ENCODE measurements at regions not wholly inside any gene's neighbourhood (a gene's known extent, or its start where the extent isn't known, plus 50 kb on each side); places are given as distances from the start of the nearest gene placed in this dataset.

DNA sequence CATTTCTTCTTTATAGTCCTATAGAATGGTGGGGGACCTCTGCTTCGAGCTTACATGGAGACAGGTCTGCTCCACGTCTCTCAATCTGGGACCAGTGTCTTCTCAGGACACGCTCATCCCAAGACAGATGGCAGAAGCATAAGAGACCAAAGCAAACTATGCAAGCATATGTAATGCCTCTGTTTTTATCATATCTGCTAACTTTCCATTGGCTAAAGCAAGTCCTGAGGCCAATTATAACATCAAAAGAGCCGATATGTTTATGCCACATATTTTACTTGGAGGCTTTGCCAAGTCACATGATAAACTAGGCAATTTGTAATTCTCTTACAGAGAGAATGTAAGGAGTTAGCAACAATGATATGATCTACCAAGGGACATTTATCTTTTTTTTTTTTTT is 102.6 kb upstream of the NRBF2 start:
- ChIA-PET CTCF (interaction anchor here (0.6 kb wide), 1 partner anchor 437 kb away, joined by 3 read pairs; no protein-coding TSS in a partner anchor), POLR2A (no interaction called here)
- no peak overlapping the region for H3K27ac Mint-ChIP-seq
- peaks cover 8% of the 10 kb centered on the region for H3K27me3 Mint-ChIP-seq
- H3K36me3 Mint-ChIP-seq (ENCODE audit: low read depth) = no peaks in the 10 kb centered on the region
- H3K4me3 Mint-ChIP-seq = no peak overlapping the region
- no peaks in the 10 kb centered on the region for H3K4me1 Mint-ChIP-seq
- H3K9me3 Mint-ChIP-seq = peaks cover 2% of the 10 kb centered on the region
- no peak for DNase-seq

DNA sequence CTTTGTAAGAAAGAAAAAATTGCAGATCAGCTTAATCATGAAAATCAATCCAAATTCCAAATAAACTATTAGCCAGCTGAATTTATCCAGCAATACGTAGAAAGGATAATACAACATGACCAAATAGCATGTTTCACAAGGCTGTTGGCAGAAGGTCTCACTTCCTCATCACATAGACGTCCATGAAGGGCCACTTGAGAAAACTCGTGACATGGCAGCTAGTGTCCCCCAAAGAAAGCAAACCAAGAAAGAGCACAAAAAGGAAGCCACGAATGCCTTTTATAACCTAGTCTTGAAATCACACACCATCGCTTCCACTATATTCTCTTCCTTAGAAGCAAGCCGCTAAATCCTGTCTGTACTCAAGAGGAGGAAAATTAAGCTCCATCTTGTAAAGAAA is 105.6 kb upstream of the NRBF2 start:
- no peak overlapping the region for H3K27ac Mint-ChIP-seq
- no peaks in the 10 kb centered on the region for H3K9me3 Mint-ChIP-seq
- no peak for DNase-seq
- H3K4me3 Mint-ChIP-seq = no peak overlapping the region
- ChIA-PET CTCF (no interaction called here), POLR2A (no interaction called here)
- no peaks in the 10 kb centered on the region for H3K36me3 Mint-ChIP-seq (ENCODE audit: low read depth)
- H3K4me1 Mint-ChIP-seq = no peaks in the 10 kb centered on the region
- peaks cover 8% of the 10 kb centered on the region for H3K27me3 Mint-ChIP-seq

- Mint-ChIP-seq H3K4me3 (no peak overlapping the region), H3K27ac (no peak overlapping the region), H3K27me3 (peaks cover 10% of the 10 kb centered on the region), H3K36me3 (ENCODE audit: low read depth) (no peaks in the 10 kb centered on the region), H3K9me3 (peaks cover 6% of the 10 kb centered on the region), H3K4me1 (no peaks in the 10 kb centered on the region)
- ChIA-PET CTCF (no interaction called here), POLR2A (no interaction called here)
- no peak for DNase-seq
These were observed 111.9 kb upstream of the NRBF2 start for GRCh38 chr10:63021225-63021624.

- ChIA-PET CTCF (interaction anchor here (0.7 kb wide), 1 partner anchor 600 kb away, joined by 3 read pairs; no protein-coding TSS in a partner anchor), POLR2A (no interaction called here)
- Mint-ChIP-seq H3K27me3 (peaks cover 22% of the 10 kb centered on the region), H3K27ac (no peak overlapping the region), H3K4me3 (no peak overlapping the region), H3K9me3 (no peaks in the 10 kb centered on the region), H3K36me3 (ENCODE audit: low read depth) (no peaks in the 10 kb centered on the region), H3K4me1 (no peaks in the 10 kb centered on the region)
- DNase-seq = no peak
These were observed 119.4 kb upstream of the NRBF2 start for GRCh38 chr10:63013755-63014154.

- H3K4me1 Mint-ChIP-seq = no peaks in the 10 kb centered on the region
- no peaks in the 10 kb centered on the region for H3K36me3 Mint-ChIP-seq (ENCODE audit: low read depth)
- H3K27ac Mint-ChIP-seq = no peak overlapping the region
- DNase-seq = no peak
- H3K9me3 Mint-ChIP-seq = no peaks in the 10 kb centered on the region
- H3K27me3 Mint-ChIP-seq = peaks cover 18% of the 10 kb centered on the region
- CTCF ChIA-PET = no interaction called here
- POLR2A ChIA-PET = no interaction called here
- H3K4me3 Mint-ChIP-seq = no peak overlapping the region
These were observed 120.5 kb upstream of the NRBF2 start for GRCh38 chr10:63012623-63013022.

GRCh38 chr10:63010203-63010602 is 122.9 kb upstream of the NRBF2 start:
- DNase-seq = no peak
- no peaks in the 10 kb centered on the region for H3K36me3 Mint-ChIP-seq (ENCODE audit: low read depth)
- no peaks in the 10 kb centered on the region for H3K9me3 Mint-ChIP-seq
- ChIA-PET CTCF (no interaction called here), POLR2A (no interaction called here)
- no peaks in the 10 kb centered on the region for H3K4me1 Mint-ChIP-seq
- peaks cover 26% of the 10 kb centered on the region for H3K27me3 Mint-ChIP-seq
- H3K27ac Mint-ChIP-seq = no peak overlapping the region
- no peak overlapping the region for H3K4me3 Mint-ChIP-seq

- Mint-ChIP-seq H3K4me3 (no peak overlapping the region), H3K27me3 (peaks cover 23% of the 10 kb centered on the region), H3K27ac (no peak overlapping the region), H3K36me3 (ENCODE audit: low read depth) (no peaks in the 10 kb centered on the region), H3K9me3 (no peaks in the 10 kb centered on the region), H3K4me1 (no peaks in the 10 kb centered on the region)
- no peak for DNase-seq
- CTCF ChIA-PET = no interaction called here
- POLR2A ChIA-PET = no interaction called here
These were observed 124.6 kb upstream of the NRBF2 start for GRCh38 chr10:63008491-63008890.

DNA sequence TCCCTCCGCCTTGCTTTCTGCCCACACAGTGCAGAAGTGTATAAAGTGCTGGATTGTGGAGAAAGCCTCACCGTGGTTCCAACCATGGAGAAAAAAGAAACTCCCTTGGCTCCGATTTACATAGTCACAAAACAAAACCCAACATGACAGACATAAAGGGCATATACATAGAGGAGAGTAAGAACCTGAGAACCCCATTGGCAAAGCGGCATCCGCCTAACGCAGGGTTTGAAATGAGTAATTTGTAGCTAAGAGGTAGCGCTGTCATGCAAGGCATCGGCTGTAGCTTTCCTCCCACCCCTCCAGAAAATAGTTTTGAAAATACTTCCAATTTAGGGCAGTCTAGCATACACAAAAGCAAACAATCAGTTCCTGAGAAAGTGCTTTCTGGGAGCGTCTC is 126.0 kb upstream of the NRBF2 start:
- Mint-ChIP-seq H3K4me3 (no peak overlapping the region), H3K36me3 (ENCODE audit: low read depth) (no peaks in the 10 kb centered on the region), H3K27me3 (peaks cover 25% of the 10 kb centered on the region), H3K9me3 (no peaks in the 10 kb centered on the region), H3K27ac (no peak overlapping the region), H3K4me1 (no peaks in the 10 kb centered on the region)
- POLR2A ChIA-PET = no interaction called here
- no peak for DNase-seq
- CTCF ChIA-PET = interaction anchor here (0.6 kb wide), 1 partner anchor 87 kb away, joined by 5 read pairs; no protein-coding TSS in a partner anchor

DNA sequence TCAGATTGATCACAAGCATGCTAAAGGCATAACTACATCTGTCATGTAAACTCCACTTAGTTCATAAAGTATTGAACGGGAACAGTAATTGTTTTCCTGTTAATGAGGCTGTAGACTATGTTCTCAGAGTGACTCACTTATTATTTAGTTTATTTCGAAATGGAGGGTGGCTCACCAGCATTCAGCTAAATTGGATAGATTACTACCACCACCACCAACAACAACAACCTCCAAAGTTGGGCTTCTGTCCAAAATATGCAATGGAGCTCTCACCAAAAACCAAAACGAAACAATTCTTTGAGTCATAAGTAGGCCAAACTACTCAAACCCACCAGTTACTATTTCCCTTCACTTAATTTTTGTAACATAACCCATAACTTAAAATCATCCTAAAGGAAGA is 127.9 kb upstream of the NRBF2 start:
- Mint-ChIP-seq H3K36me3 (ENCODE audit: low read depth) (no peaks in the 10 kb centered on the region), H3K4me3 (no peak overlapping the region), H3K27me3 (peaks cover 23% of the 10 kb centered on the region), H3K27ac (no peak overlapping the region), H3K4me1 (no peaks in the 10 kb centered on the region), H3K9me3 (no peaks in the 10 kb centered on the region)
- ChIA-PET CTCF (no interaction called here), POLR2A (no interaction called here)
- no peak for DNase-seq

- H3K36me3 Mint-ChIP-seq (ENCODE audit: low read depth) = no peaks in the 10 kb centered on the region
- H3K4me3 Mint-ChIP-seq = no peak overlapping the region
- ChIA-PET CTCF (no interaction called here), POLR2A (no interaction called here)
- H3K9me3 Mint-ChIP-seq = no peaks in the 10 kb centered on the region
- DNase-seq = no peak
- no peaks in the 10 kb centered on the region for H3K4me1 Mint-ChIP-seq
- H3K27me3 Mint-ChIP-seq = peaks cover 14% of the 10 kb centered on the region
- H3K27ac Mint-ChIP-seq = no peak overlapping the region
These were observed 129.2 kb upstream of the NRBF2 start for GRCh38 chr10:63003816-63004453.

DNA sequence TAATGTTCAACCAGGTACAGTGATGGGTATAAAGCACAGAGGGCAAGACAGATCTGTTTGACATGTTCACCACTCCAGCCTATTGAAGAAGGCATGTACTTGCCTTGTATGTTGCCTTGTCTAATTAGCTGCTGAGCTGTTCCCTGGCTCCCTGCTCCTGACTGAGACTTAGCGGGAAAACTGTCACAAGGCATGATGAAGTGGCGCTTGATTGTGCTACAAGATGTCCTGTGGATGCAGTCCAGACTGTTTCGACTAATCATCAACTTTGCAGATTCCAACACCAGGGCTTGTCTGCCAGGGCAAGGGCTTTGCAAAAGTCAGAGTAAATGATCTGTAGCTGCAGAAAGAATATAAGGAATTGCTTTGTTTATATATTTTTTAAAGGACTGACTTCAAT is 136.2 kb upstream of the NRBF2 start:
- Mint-ChIP-seq H3K27ac (no peak overlapping the region), H3K4me3 (no peak overlapping the region), H3K36me3 (ENCODE audit: low read depth) (no peaks in the 10 kb centered on the region), H3K4me1 (peaks cover 13% of the 10 kb centered on the region), H3K9me3 (peaks cover 2% of the 10 kb centered on the region), H3K27me3 (peaks cover 2% of the 10 kb centered on the region)
- ChIA-PET CTCF (interaction anchor here (0.6 kb wide), 2 partner anchors 242 to 372 kb away, joined by 3 to 5 read pairs; no protein-coding TSS in a partner anchor), POLR2A (no interaction called here)
- DNase-seq = no peak

DNA sequence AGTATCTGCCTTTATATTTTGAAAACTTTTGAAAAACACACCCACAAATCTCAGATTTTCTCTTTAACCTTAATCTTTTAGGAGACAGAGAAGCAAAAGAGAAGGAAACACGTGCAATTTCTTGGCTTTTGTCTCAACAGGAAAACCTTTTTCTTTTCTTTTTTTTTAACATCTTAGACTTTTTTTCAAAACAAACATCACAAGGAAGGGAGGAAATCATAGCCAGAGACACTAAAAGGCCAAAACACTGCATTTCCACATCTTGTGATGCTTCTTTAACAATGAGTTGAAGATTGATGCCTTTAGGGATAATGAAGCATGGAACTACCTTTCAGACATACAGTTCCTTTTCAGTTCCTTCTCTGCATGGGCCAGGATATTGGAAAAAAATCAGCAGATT is 136.6 kb upstream of the NRBF2 start:
- Mint-ChIP-seq H3K27me3 (peaks cover 2% of the 10 kb centered on the region), H3K4me1 (peaks cover 13% of the 10 kb centered on the region), H3K4me3 (no peak overlapping the region), H3K9me3 (peaks cover 2% of the 10 kb centered on the region), H3K27ac (no peak overlapping the region), H3K36me3 (ENCODE audit: low read depth) (no peaks in the 10 kb centered on the region)
- CTCF ChIA-PET = interaction anchor here (0.6 to 0.7 kb wide), 3 partner anchors 242 to 372 kb away, joined by 3 to 5 read pairs (median 3); no protein-coding TSS in a partner anchor
- DNase-seq = no peak
- POLR2A ChIA-PET = no interaction called here

DNA sequence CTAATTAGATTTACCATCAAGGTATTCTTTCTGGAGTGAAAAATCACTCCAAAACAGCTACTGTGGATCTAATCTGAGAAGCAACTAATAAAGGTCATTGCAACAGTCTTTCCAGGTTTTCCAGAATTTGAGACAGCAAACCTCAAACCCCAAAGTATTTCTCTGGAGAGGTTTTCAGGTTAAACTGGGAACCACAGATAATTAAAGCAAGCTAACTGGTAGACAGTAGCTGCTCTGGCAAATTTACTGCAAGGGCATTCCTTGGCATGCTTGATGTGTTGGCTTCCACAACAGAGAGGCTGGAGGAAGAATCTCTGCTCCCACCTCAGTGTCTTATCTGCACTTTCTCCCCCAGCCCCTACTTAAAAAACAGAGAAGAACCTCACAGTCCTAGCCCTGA is 140.0 kb upstream of the NRBF2 start:
- Mint-ChIP-seq H3K27me3 (no peaks in the 10 kb centered on the region), H3K4me1 (peaks cover 13% of the 10 kb centered on the region), H3K9me3 (peaks cover 2% of the 10 kb centered on the region), H3K4me3 (no peak overlapping the region), H3K27ac (no peak overlapping the region), H3K36me3 (ENCODE audit: low read depth) (no peaks in the 10 kb centered on the region)
- CTCF ChIA-PET = interaction anchor here (1.1 kb wide), 1 partner anchor 72 kb away, joined by 3 read pairs; no protein-coding TSS in a partner anchor
- POLR2A ChIA-PET = no interaction called here
- DNase-seq = no peak

GRCh38 chr10:62992145-62992721 is 140.9 kb upstream of the NRBF2 start:
- ChIA-PET CTCF (interaction anchor here (0.5 kb wide), 1 partner anchor 1213 kb away, joined by 3 read pairs; no protein-coding TSS in a partner anchor), POLR2A (no interaction called here)
- no peaks in the 10 kb centered on the region for H3K27me3 Mint-ChIP-seq
- H3K4me3 Mint-ChIP-seq = no peak overlapping the region
- no peak for DNase-seq
- H3K9me3 Mint-ChIP-seq = peaks cover 2% of the 10 kb centered on the region
- H3K27ac Mint-ChIP-seq = no peak overlapping the region
- H3K36me3 Mint-ChIP-seq (ENCODE audit: low read depth) = no peaks in the 10 kb centered on the region
- peaks cover 13% of the 10 kb centered on the region for H3K4me1 Mint-ChIP-seq
